HFF-Myc (cell line): ENCODE measurements at regions not wholly inside any gene's neighbourhood (a gene's known extent, or its start where the extent isn't known, plus 50 kb on each side); places are given as distances from the start of the nearest gene placed in this dataset.

ENCODE experiments used
- DNase-seq: peaks from one replicate; pipeline ENCODE4 v3.0.0-alpha.2; 2011; ENCODE audit warnings: low read depth; ENCODE audit errors: extremely low read depth
- H3K4me3 ChIP-seq: replicated peaks from 2 replicates; pipeline ENCODE4 v1.5.1; 2011; ENCODE audit warnings: low read depth, mild to moderate bottlenecking, control low read depth, low read length
- CTCF ChIP-seq: IDR thresholded peaks from 2 replicates; pipeline ENCODE4 v1.5.1; 2012; ENCODE audit warnings: mild to moderate bottlenecking, low read depth, low read length, control low read depth; ENCODE audit errors: missing control alignments

GRCh38 chr18:29311580-29311979 is 1134.7 kb upstream of the CDH2 start:
- no peak for TF ChIP-seq CTCF
- no peak for DNase-seq
- H3K4me3 ChIP-seq: no peak overlapping the region

GRCh38 chr18:29309366-29309765 is 1132.4 kb upstream of the CDH2 start:
- H3K4me3 ChIP-seq: no peak overlapping the region
- DNase-seq: no peak
- TF ChIP-seq CTCF: no peak

- no peak overlapping the region for H3K4me3 ChIP-seq
- DNase-seq: no peak
- no peak for TF ChIP-seq CTCF
Observed at GRCh38 chr18:29307982-29308381, 1131.1 kb upstream of the CDH2 start.

GRCh38 chr18:29307231-29307630 is 1130.3 kb upstream of the CDH2 start:
- no peak for DNase-seq
- no peak for TF ChIP-seq CTCF
- H3K4me3 ChIP-seq: no peak overlapping the region

- DNase-seq: no peak
- TF ChIP-seq CTCF: no peak
- no peak overlapping the region for H3K4me3 ChIP-seq
Observed at GRCh38 chr18:29305516-29305915, 1128.6 kb upstream of the CDH2 start.

GRCh38 chr18:29301048-29301447 is 1124.1 kb upstream of the CDH2 start:
- TF ChIP-seq CTCF: no peak
- DNase-seq: no peak
- H3K4me3 ChIP-seq: no peak overlapping the region

GRCh38 chr18:29285471-29285870 is 1108.5 kb upstream of the CDH2 start:
- TF ChIP-seq CTCF: no peak
- no peak overlapping the region for H3K4me3 ChIP-seq
- no peak for DNase-seq
